ENCODE measurements at regions not wholly inside any gene's neighbourhood (a gene's known extent, or its start where the extent isn't known, plus 50 kb on each side); places are given as distances from the start of the nearest gene placed in this dataset.
"Not testable (repeated sequence)": the region's sequence is repeated elsewhere in the genome, so short reads cannot be mapped to it uniquely, and the experiment has no call there.

DNA sequence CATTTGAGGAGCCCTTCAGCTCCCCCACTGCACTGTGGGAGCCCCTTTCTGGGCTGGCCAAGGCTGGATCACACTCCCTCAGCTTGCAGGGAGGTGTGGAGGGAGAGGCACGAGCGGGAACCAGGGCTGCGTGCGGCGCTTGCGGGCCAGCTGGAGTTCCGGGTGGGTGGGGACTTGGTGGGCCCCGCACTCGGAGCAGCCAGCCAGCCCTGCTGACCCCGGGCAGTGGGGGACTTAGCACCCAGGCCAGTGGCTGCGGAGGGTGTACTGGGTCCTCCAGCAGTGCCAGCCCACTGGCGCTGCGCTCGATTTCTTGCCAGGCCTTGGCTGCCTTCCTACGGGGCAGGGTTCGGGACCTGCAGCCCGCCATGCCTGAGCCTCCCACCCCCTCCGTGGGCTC lies 895.1 kb upstream of the FAM98A start:
- TF ChIP-seq POLR2A (IDR thresholded peaks at IDR 0.05) = not testable (repeated sequence)
- TF ChIP-seq, protein P1, sequence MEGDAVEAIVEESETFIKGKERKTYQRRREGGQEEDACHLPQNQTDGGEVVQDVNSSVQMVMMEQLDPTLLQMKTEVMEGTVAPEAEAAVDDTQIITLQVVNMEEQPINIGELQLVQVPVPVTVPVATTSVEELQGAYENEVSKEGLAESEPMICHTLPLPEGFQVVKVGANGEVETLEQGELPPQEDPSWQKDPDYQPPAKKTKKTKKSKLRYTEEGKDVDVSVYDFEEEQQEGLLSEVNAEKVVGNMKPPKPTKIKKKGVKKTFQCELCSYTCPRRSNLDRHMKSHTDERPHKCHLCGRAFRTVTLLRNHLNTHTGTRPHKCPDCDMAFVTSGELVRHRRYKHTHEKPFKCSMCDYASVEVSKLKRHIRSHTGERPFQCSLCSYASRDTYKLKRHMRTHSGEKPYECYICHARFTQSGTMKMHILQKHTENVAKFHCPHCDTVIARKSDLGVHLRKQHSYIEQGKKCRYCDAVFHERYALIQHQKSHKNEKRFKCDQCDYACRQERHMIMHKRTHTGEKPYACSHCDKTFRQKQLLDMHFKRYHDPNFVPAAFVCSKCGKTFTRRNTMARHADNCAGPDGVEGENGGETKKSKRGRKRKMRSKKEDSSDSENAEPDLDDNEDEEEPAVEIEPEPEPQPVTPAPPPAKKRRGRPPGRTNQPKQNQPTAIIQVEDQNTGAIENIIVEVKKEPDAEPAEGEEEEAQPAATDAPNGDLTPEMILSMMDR (IDR thresholded peaks at IDR 0.05) = not testable (repeated sequence)

All from prostate gland (tissue), 2 donors.